OCI-LY1 (cell line): ENCODE measurements at regions not wholly inside any gene's neighbourhood (a gene's known extent, or its start where the extent isn't known, plus 50 kb on each side); places are given as distances from the start of the nearest gene placed in this dataset.

Experiments
- H2AFZ ChIP-seq: fragments of 200-600 bp; sonication (generic), shearing (Covaris generic); 2 replicates; pipeline ENCODE4 v1.6.0; 2014; ENCODE audit warnings: antibody characterized with exemption, mild to moderate bottlenecking, low read length
- H3F3A ChIP-seq: fragments of 200-600 bp; sonication (generic), shearing (Covaris generic); 2 replicates; pipeline ENCODE4 v1.6.0; 2014; ENCODE audit warnings: mild to moderate bottlenecking, antibody characterized with exemption, low read length, moderate library complexity; ENCODE audit not compliant: insufficient read depth
- H3K27ac ChIP-seq: fragments of 200-600 bp; sonication (generic); 2 replicates; pipeline ENCODE4 v1.5.1; 2014; ENCODE audit warnings: low read length, mixed run types, mild to moderate bottlenecking, low read depth; ENCODE audit not compliant: poor library complexity, severe bottlenecking
- H3K27me3 ChIP-seq: fragments of 200-600 bp; sonication (generic); 2 replicates; pipeline ENCODE4 v1.6.0; 2014; ENCODE audit warnings: antibody characterized with exemption, mild to moderate bottlenecking, low read length, moderate library complexity; ENCODE audit not compliant: insufficient read depth
- H3K36me3 ChIP-seq: fragments of 200-600 bp; sonication (generic); 2 replicates; pipeline ENCODE4 v1.6.1; 2014; ENCODE audit warnings: mild to moderate bottlenecking, antibody characterized with exemption, low read length, moderate library complexity, mixed read lengths; ENCODE audit not compliant: insufficient read depth
- H3K4me1 ChIP-seq: fragments of 200-600 bp; sonication (generic); 2 replicates; pipeline ENCODE4 v1.5.1; 2014; ENCODE audit warnings: mild to moderate bottlenecking, low read length, moderate library complexity; ENCODE audit not compliant: insufficient read depth, severe bottlenecking
- H3K4me2 ChIP-seq: fragments of 200-600 bp; sonication (generic), shearing (Covaris generic); 2 replicates; pipeline ENCODE4 v1.6.1; 2014; ENCODE audit warnings: low read length
- H3K4me3 ChIP-seq: fragments of 200-600 bp; sonication (generic); 2 replicates; pipeline ENCODE4 v1.5.1; 2014; ENCODE audit warnings: low read length, low read depth, mild to moderate bottlenecking, mixed read lengths; ENCODE audit not compliant: poor library complexity, severe bottlenecking
- H3K79me2 ChIP-seq: fragments of 200-600 bp; shearing (Covaris generic); 2 replicates; pipeline ENCODE4 v1.6.1; 2016; ENCODE audit warnings: mixed run types, low read length, mixed read lengths; ENCODE audit not compliant: insufficient read depth
- H3K9ac ChIP-seq: fragments of 200-600 bp; sonication (generic), shearing (Covaris generic); 2 replicates; pipeline ENCODE4 v1.6.1; 2014; ENCODE audit warnings: mild to moderate bottlenecking, low read length, mixed read lengths
- H3K9me2 ChIP-seq: fragments of 200-600 bp; sonication (generic), shearing (Covaris generic); 2 replicates; pipeline ENCODE4 v1.6.1; 2014; ENCODE audit warnings: low read depth, mild to moderate bottlenecking, low read length, mixed read lengths
- H3K9me3 ChIP-seq: fragments of 200-600 bp; shearing (Covaris generic); 2 replicates; pipeline ENCODE4 v1.6.1; 2014; ENCODE audit warnings: low read length, mixed read lengths
- H4K20me1 ChIP-seq: fragments of 200-600 bp; sonication (generic), shearing (Covaris generic); 2 replicates; pipeline ENCODE4 v1.6.0; 2016; ENCODE audit warnings: mild to moderate bottlenecking, low read length; ENCODE audit not compliant: insufficient read depth
- CTCF ChIP-seq: fragments of 200-600 bp; sonication (generic), shearing (Covaris generic); IDR thresholded peaks from 2 replicates; pipeline ENCODE4 v1.5.1; 2017; ENCODE audit warnings: mild to moderate bottlenecking, antibody characterized with exemption, low read length, moderate library complexity, mixed read lengths
- EZH2 ChIP-seq: fragments of 200-600 bp; sonication (generic), shearing (Covaris generic); IDR thresholded peaks from 2 replicates; pipeline ENCODE4 v1.8.0; 2017; ENCODE audit warnings: borderline replicate concordance, mixed run types, mild to moderate bottlenecking, antibody characterized with exemption, low read length, moderate library complexity, mixed read lengths

- Histone ChIP-seq H3K4me1 (no peaks in the 10 kb centered on the region), H3K9ac (no peak overlapping the region), H3K4me3 (no peak overlapping the region), H3K27ac (no peak overlapping the region), H3K9me2 (no peaks in the 10 kb centered on the region), H4K20me1 (no peaks in the 10 kb centered on the region), H3K4me2 (no peak overlapping the region), H3K36me3 (no peaks in the 10 kb centered on the region), H3K79me2 (no peaks in the 10 kb centered on the region), H2AFZ (no peak overlapping the region), H3K9me3 (no peaks in the 10 kb centered on the region), H3F3A (no peaks in the 10 kb centered on the region), H3K27me3 (no peaks in the 10 kb centered on the region)
- TF ChIP-seq CTCF, result no peak
- TF ChIP-seq EZH2, result no peak
Observed at GRCh38 chr1:220410611-220411010, 117.3 kb upstream of the MARK1 start.

- H4K20me1 ChIP-seq, result no peaks in the 10 kb centered on the region
- H3K4me1 ChIP-seq, result no peaks in the 10 kb centered on the region
- H3K9me2 ChIP-seq, result no peaks in the 10 kb centered on the region
- no peak overlapping the region for H3K9ac ChIP-seq
- no peak overlapping the region for H3K4me2 ChIP-seq
- no peaks in the 10 kb centered on the region for H3K9me3 ChIP-seq
- no peaks in the 10 kb centered on the region for H3K27me3 ChIP-seq
- H3K36me3 ChIP-seq, result no peaks in the 10 kb centered on the region
- no peaks in the 10 kb centered on the region for H3F3A ChIP-seq
- no peak for TF ChIP-seq CTCF
- TF ChIP-seq EZH2, result no peak
- H3K4me3 ChIP-seq, result no peak overlapping the region
- no peaks in the 10 kb centered on the region for H3K79me2 ChIP-seq
- H2AFZ ChIP-seq, result no peak overlapping the region
- H3K27ac ChIP-seq, result no peak overlapping the region
Observed at GRCh38 chr1:220409771-220410595, 118.0 kb upstream of the MARK1 start.

- H3K4me2 ChIP-seq, result no peak overlapping the region
- H3K4me3 ChIP-seq, result no peak overlapping the region
- no peaks in the 10 kb centered on the region for H3K27me3 ChIP-seq
- H3K79me2 ChIP-seq, result no peaks in the 10 kb centered on the region
- H3K27ac ChIP-seq, result no peak overlapping the region
- H3K36me3 ChIP-seq, result no peaks in the 10 kb centered on the region
- H3F3A ChIP-seq, result no peaks in the 10 kb centered on the region
- no peaks in the 10 kb centered on the region for H3K9me2 ChIP-seq
- H3K4me1 ChIP-seq, result no peaks in the 10 kb centered on the region
- no peaks in the 10 kb centered on the region for H3K9me3 ChIP-seq
- no peak overlapping the region for H2AFZ ChIP-seq
- no peak overlapping the region for H3K9ac ChIP-seq
- no peaks in the 10 kb centered on the region for H4K20me1 ChIP-seq
- TF ChIP-seq EZH2 (no peak), CTCF (no peak)
Observed at GRCh38 chr1:220407191-220407590, 120.7 kb upstream of the MARK1 start.
